NB4 (cell line): ENCODE measurements at regions not wholly inside any gene's neighbourhood (a gene's known extent, or its start where the extent isn't known, plus 50 kb on each side); places are given as distances from the start of the nearest gene placed in this dataset.
"Not testable (repeated sequence)": the region's sequence is repeated elsewhere in the genome, so short reads cannot be mapped to it uniquely, and the experiment has no call there.

ENCODE experiments used
- DNase-seq: peaks from one replicate; pipeline ENCODE4 v3.0.0; 2010; ENCODE audit warnings: low read depth
- H3K4me3 ChIP-seq: one replicate; pipeline ENCODE4 v1.5.1; 2011; ENCODE audit warnings: mild to moderate bottlenecking, low read depth, low read length, moderate library complexity
- MYC ChIP-seq: IDR thresholded peaks from 2 replicates; pipeline ENCODE4 v1.6.1; 2011; ENCODE audit warnings: low read depth, low read length
- POLR2A ChIP-seq: IDR thresholded peaks from 2 replicates; pipeline ENCODE4 v1.6.1; 2011; ENCODE audit warnings: mild to moderate bottlenecking; ENCODE audit not compliant: insufficient read length; ENCODE audit errors: extremely low read depth
- TF ChIP-seq, protein P1 (sequence below): IDR thresholded peaks from one replicate; pipeline ENCODE4 v1.5.1; 2012; ENCODE audit warnings: low read depth, low read length
- TF ChIP-seq, protein P2 (sequence below): IDR thresholded peaks from 2 replicates; pipeline ENCODE4 v1.6.1; 2011; ENCODE audit warnings: low read depth, low read length

DNA sequence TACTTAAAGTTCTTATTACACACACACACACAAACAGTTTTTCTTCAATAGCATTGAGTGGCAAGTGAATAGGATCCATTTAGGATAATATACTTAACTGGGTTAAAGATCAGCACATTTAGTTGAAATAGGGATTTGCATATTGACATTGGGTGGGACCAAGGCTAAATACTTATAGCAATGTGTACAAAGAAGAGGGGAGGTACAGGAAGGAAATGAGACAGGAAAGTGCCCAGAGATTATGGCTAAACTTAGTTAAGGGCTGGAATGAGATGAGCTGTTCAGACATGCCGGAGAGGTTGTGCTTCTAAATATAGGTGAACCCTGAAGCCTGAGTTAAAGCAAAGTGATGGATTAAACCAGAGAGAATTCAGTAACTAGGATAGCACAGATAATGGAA is 95.1 kb downstream of the LSMEM1 start:
- no peak for DNase-seq
- TF ChIP-seq POLR2A = no peak
- TF ChIP-seq, protein P1, sequence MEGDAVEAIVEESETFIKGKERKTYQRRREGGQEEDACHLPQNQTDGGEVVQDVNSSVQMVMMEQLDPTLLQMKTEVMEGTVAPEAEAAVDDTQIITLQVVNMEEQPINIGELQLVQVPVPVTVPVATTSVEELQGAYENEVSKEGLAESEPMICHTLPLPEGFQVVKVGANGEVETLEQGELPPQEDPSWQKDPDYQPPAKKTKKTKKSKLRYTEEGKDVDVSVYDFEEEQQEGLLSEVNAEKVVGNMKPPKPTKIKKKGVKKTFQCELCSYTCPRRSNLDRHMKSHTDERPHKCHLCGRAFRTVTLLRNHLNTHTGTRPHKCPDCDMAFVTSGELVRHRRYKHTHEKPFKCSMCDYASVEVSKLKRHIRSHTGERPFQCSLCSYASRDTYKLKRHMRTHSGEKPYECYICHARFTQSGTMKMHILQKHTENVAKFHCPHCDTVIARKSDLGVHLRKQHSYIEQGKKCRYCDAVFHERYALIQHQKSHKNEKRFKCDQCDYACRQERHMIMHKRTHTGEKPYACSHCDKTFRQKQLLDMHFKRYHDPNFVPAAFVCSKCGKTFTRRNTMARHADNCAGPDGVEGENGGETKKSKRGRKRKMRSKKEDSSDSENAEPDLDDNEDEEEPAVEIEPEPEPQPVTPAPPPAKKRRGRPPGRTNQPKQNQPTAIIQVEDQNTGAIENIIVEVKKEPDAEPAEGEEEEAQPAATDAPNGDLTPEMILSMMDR = no peak
- no peak overlapping the region for H3K4me3 ChIP-seq

DNA sequence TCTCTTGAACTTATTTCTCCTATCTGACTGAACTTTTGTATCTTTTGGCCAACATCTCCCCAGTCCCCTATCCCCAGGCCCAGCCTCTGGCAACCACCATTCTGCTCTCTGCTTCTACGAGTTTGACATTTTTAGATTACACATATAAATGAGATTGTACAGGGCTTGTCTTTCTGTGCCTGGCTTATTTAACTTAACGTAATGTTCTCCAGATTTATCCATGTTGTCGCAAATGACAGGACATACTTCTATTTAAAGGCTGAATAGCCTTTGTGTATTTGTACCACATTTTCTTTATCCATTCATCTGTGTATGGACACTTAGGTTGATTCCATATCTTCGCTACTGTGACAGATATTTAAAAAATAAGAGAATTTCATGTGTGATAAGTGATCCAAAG is 98.6 kb downstream of the LSMEM1 start:
- TF ChIP-seq POLR2A (no peak), MYC (no peak)
- TF ChIP-seq, protein P1 = no peak
- TF ChIP-seq, protein P2, sequence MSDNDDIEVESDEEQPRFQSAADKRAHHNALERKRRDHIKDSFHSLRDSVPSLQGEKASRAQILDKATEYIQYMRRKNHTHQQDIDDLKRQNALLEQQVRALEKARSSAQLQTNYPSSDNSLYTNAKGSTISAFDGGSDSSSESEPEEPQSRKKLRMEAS = no peak
- no peak for DNase-seq
- H3K4me3 ChIP-seq = no peak overlapping the region

DNA sequence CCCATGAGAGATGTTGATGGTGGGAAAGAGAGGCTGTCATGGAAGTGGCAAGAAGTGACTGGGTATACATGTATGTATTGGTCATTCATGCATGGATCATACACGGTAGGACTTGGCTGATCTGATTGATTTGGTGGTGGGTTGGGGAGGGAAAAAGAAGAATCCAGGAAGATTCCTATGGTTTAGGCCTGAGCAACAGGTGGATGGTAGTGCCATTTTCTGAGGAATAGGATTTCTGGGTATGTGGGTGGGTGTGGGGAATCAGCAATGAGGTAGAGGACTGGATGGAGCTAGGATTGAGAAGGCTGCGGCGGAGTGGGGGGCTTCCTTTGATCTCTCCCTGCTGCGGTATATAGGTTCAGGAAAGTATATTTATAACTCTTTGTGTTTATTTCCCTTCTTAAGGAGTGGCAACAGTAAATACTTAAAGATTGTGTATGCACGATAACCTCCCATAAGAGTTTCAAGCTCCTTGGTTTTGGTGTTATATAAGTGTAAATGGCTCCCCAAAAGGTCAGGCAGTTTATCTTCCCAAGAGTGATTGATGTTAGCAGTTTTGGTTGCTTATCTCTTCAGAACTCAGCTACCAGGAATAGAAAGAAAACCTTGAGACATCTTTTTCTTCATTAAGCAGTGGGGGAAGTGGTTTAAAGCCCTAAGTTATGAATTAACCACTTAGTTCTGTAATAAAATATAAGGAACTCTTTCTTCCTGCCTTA is 100.1 kb downstream of the LSMEM1 start:
- H3K4me3 ChIP-seq = no peak overlapping the region
- TF ChIP-seq MYC = no peak
- TF ChIP-seq, protein P1 = no peak
- TF ChIP-seq, protein P2 = no peak
- TF ChIP-seq POLR2A = no peak
- no peak for DNase-seq

DNA sequence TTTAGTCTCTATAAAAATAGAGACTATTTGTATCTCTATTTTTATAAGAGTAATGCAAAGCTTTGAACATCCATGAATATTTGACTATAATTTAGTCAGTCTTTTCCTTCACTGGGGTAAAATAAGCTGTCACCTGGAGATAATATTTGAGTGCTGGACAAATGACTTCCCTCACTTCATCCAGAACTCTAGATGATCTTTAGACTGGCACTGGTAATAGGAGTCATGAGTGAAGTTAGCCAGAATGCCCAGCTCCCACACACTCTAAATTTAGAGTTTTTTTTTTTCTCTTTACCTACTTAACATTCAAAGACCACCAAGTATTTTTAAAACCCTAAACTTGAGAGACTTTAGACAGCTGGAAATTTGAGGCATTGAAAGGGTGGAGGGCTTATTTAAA is 100.7 kb downstream of the LSMEM1 start:
- TF ChIP-seq MYC (no peak), POLR2A (no peak)
- TF ChIP-seq, protein P1 = no peak
- TF ChIP-seq, protein P2 = no peak
- no peak overlapping the region for H3K4me3 ChIP-seq
- no peak for DNase-seq

DNA sequence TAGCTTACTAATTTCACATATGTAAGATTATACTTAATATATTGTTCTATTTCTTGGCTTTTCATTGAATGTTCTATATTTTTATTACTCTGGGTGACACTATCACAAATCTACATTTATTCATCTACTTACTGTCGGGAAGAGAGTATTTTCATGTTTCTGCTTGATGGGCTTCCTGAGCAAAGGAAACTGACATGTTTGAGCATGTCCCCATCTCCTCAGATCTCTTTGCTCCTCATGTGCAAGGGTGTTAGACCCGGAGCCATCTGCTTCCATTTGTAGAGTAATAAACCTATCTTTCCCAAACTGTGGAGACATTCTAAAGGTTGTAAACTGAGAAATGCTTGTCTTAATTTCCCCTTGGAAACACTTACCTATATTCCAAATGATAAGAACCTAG is 103.5 kb downstream of the LSMEM1 start:
- no peak for DNase-seq
- TF ChIP-seq POLR2A (no peak), MYC (no peak)
- TF ChIP-seq, protein P2 = no peak
- TF ChIP-seq, protein P1 = no peak
- no peak overlapping the region for H3K4me3 ChIP-seq

DNA sequence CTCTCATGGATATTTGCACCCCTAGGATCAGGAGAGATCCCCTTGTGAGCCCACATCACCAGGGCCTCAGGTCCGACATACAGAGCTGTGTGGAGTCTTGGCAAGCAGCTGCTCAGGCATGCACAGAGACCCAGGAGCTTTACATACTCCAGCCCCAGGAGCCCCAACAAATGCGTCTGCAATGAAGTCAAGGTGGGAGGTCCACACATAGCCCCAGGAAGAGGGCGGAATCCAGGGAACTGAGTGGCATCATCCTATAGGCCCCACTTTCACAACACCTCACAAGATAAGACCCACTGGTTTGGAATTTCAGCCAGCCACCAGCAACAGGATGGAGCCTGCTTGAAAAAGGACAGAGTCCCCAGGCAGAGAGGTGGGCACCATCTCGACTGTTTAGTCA is 106.7 kb downstream of the LSMEM1 start:
- no peak for DNase-seq
- no peak overlapping the region for H3K4me3 ChIP-seq
- TF ChIP-seq MYC (no peak), POLR2A (no peak)
- TF ChIP-seq, protein P1 = no peak
- TF ChIP-seq, protein P2 = no peak

DNA sequence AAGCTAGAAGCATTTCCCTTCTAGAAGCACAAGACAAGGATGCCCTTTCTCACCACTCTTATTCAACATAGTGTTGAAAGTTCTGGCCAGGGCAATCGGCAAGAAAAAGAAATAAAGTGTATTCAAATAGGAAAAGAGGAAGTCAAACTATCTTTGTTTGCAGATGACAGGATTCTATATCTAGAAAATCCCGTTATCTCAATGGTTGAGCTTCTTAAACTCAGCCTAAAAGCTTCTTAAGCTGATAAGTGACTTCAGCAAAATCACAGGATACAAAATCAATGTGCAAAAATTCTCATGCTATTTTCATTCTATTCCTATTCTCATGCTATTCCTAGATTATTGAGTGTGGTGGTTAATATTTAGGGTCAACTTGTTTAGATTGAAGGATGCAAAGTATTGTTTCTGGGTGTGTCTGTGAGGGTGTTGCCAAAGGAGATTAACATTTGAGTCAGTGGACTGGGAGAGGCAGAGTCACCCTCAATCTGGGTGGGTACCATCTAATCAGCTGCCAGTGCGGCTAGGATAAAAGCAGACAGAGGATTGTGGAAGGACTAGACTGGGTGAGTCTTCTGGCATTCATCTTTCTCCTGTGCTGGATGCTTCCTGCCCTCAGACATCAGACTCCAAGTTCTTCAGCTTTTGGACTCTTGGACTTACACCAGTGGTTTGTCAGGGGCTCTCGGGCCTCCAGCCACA is 111.9 kb downstream of the LSMEM1 start:
- H3K4me3 ChIP-seq, DNase-seq: not testable (repeated sequence)
